ENCODE measurements at regions not wholly inside any gene's neighbourhood (a gene's known extent, or its start where the extent isn't known, plus 50 kb on each side); places are given as distances from the start of the nearest gene placed in this dataset.

- Histone ChIP-seq H3K27ac (ENCODE audit: low read depth, low read length) (no peak overlapping the region), H3K9ac (ENCODE audit: low read length in 5 of 5) (no peak overlapping the region), H3K9me3 (ENCODE audit: control insufficient read depth in 5 of 5, low read length in 5 of 5) (no peaks in the 10 kb centered on the region), H3K36me3 (ENCODE audit: control insufficient read depth in 5 of 5, insufficient read depth in 5 of 5, low read length in 5 of 5) (no peaks in the 10 kb centered on the region), H3K27me3 (ENCODE audit: control insufficient read depth in 5 of 5, insufficient read depth in 4 of 5, low read length in 5 of 5) (peaks cover 0 to 7% (median 0%) of the 10 kb centered on the region in 5 donors), H3K4me3 (ENCODE audit: low read depth in 1 of 5, low read length in 5 of 5) (no peak overlapping the region), H3K4me1 (ENCODE audit: control insufficient read depth in 5 of 5, insufficient read depth in 5 of 5, low read length in 5 of 5) (no peaks in the 10 kb centered on the region)
Measured at GRCh38 chr2:19753818-19754217, 148.0 kb downstream of the TTC32 start.

GRCh38 chr2:19753314-19753713 lies 148.5 kb downstream of the TTC32 start:
- H3K27ac ChIP-seq (ENCODE audit: low read depth, low read length): no peak overlapping the region
- no peaks in the 10 kb centered on the region for H3K9me3 ChIP-seq (ENCODE audit: control insufficient read depth in 5 of 5, low read length in 5 of 5)
- no peaks in the 10 kb centered on the region for H3K36me3 ChIP-seq (ENCODE audit: control insufficient read depth in 5 of 5, insufficient read depth in 5 of 5, low read length in 5 of 5)
- no peak overlapping the region for H3K9ac ChIP-seq (ENCODE audit: low read length in 5 of 5)
- no peak overlapping the region for H3K4me3 ChIP-seq (ENCODE audit: low read depth in 1 of 5, low read length in 5 of 5)
- H3K4me1 ChIP-seq (ENCODE audit: control insufficient read depth in 5 of 5, insufficient read depth in 5 of 5, low read length in 5 of 5): no peaks in the 10 kb centered on the region
- H3K27me3 ChIP-seq (ENCODE audit: control insufficient read depth in 5 of 5, insufficient read depth in 4 of 5, low read length in 5 of 5): peaks cover 0 to 7% (median 0%) of the 10 kb centered on the region in 5 donors

GRCh38 chr2:19752500-19752899 lies 149.3 kb downstream of the TTC32 start:
- H3K4me1 ChIP-seq (ENCODE audit: control insufficient read depth in 5 of 5, insufficient read depth in 5 of 5, low read length in 5 of 5): no peaks in the 10 kb centered on the region
- no peaks in the 10 kb centered on the region for H3K9me3 ChIP-seq (ENCODE audit: control insufficient read depth in 5 of 5, low read length in 5 of 5)
- H3K27me3 ChIP-seq (ENCODE audit: control insufficient read depth in 5 of 5, insufficient read depth in 4 of 5, low read length in 5 of 5): peaks cover 0 to 7% (median 0%) of the 10 kb centered on the region in 5 donors
- no peak overlapping the region for H3K27ac ChIP-seq (ENCODE audit: low read depth, low read length)
- H3K4me3 ChIP-seq (ENCODE audit: low read depth in 1 of 5, low read length in 5 of 5): no peak overlapping the region
- no peaks in the 10 kb centered on the region for H3K36me3 ChIP-seq (ENCODE audit: control insufficient read depth in 5 of 5, insufficient read depth in 5 of 5, low read length in 5 of 5)
- H3K9ac ChIP-seq (ENCODE audit: low read length in 5 of 5): no peak overlapping the region

- Histone ChIP-seq H3K36me3 (ENCODE audit: control insufficient read depth in 5 of 5, insufficient read depth in 5 of 5, low read length in 5 of 5) (no peaks in the 10 kb centered on the region), H3K4me1 (ENCODE audit: control insufficient read depth in 5 of 5, insufficient read depth in 5 of 5, low read length in 5 of 5) (no peaks in the 10 kb centered on the region), H3K27me3 (ENCODE audit: control insufficient read depth in 5 of 5, insufficient read depth in 4 of 5, low read length in 5 of 5) (peaks cover 0 to 7% (median 0%) of the 10 kb centered on the region in 5 donors), H3K27ac (ENCODE audit: low read depth, low read length) (no peak overlapping the region), H3K4me3 (ENCODE audit: low read depth in 1 of 5, low read length in 5 of 5) (no peak overlapping the region), H3K9ac (ENCODE audit: low read length in 5 of 5) (no peak overlapping the region), H3K9me3 (ENCODE audit: control insufficient read depth in 5 of 5, low read length in 5 of 5) (no peaks in the 10 kb centered on the region)
Measured at GRCh38 chr2:19751631-19752030, 150.2 kb downstream of the TTC32 start.

- Histone ChIP-seq H3K4me3 (ENCODE audit: low read depth in 1 of 5, low read length in 5 of 5) (no peak overlapping the region), H3K27ac (ENCODE audit: low read depth, low read length) (no peak overlapping the region), H3K27me3 (ENCODE audit: control insufficient read depth in 5 of 5, insufficient read depth in 4 of 5, low read length in 5 of 5) (peaks cover 0 to 7% (median 0%) of the 10 kb centered on the region in 5 donors), H3K9ac (ENCODE audit: low read length in 5 of 5) (no peak overlapping the region), H3K9me3 (ENCODE audit: control insufficient read depth in 5 of 5, low read length in 5 of 5) (no peaks in the 10 kb centered on the region), H3K36me3 (ENCODE audit: control insufficient read depth in 5 of 5, insufficient read depth in 5 of 5, low read length in 5 of 5) (no peaks in the 10 kb centered on the region), H3K4me1 (ENCODE audit: control insufficient read depth in 5 of 5, insufficient read depth in 5 of 5, low read length in 5 of 5) (no peaks in the 10 kb centered on the region)
Measured at GRCh38 chr2:19750136-19750535, 151.6 kb downstream of the TTC32 start.

- no peak overlapping the region for H3K4me3 ChIP-seq (ENCODE audit: low read depth in 1 of 5, low read length in 5 of 5)
- no peak overlapping the region for H3K27ac ChIP-seq (ENCODE audit: low read depth, low read length)
- no peak overlapping the region for H3K9ac ChIP-seq (ENCODE audit: low read length in 5 of 5)
- no peaks in the 10 kb centered on the region for H3K36me3 ChIP-seq (ENCODE audit: control insufficient read depth in 5 of 5, insufficient read depth in 5 of 5, low read length in 5 of 5)
- H3K4me1 ChIP-seq (ENCODE audit: control insufficient read depth in 5 of 5, insufficient read depth in 5 of 5, low read length in 5 of 5): no peaks in the 10 kb centered on the region
- peaks cover 0 to 7% (median 0%) of the 10 kb centered on the region in 5 donors for H3K27me3 ChIP-seq (ENCODE audit: control insufficient read depth in 5 of 5, insufficient read depth in 4 of 5, low read length in 5 of 5)
- no peaks in the 10 kb centered on the region for H3K9me3 ChIP-seq (ENCODE audit: control insufficient read depth in 5 of 5, low read length in 5 of 5)
Measured at GRCh38 chr2:19749507-19749836, 152.3 kb downstream of the TTC32 start.

GRCh38 chr2:19748711-19749506 lies 152.9 kb downstream of the TTC32 start:
- H3K9ac ChIP-seq (ENCODE audit: low read length in 5 of 5): no peak overlapping the region
- H3K4me3 ChIP-seq (ENCODE audit: low read depth in 1 of 5, low read length in 5 of 5): no peak overlapping the region
- H3K36me3 ChIP-seq (ENCODE audit: control insufficient read depth in 5 of 5, insufficient read depth in 5 of 5, low read length in 5 of 5): no peaks in the 10 kb centered on the region
- no peak overlapping the region for H3K27ac ChIP-seq (ENCODE audit: low read depth, low read length)
- no peaks in the 10 kb centered on the region for H3K9me3 ChIP-seq (ENCODE audit: control insufficient read depth in 5 of 5, low read length in 5 of 5)
- H3K4me1 ChIP-seq (ENCODE audit: control insufficient read depth in 5 of 5, insufficient read depth in 5 of 5, low read length in 5 of 5): no peaks in the 10 kb centered on the region
- peaks cover 0 to 7% (median 0%) of the 10 kb centered on the region in 5 donors for H3K27me3 ChIP-seq (ENCODE audit: control insufficient read depth in 5 of 5, insufficient read depth in 4 of 5, low read length in 5 of 5)

GRCh38 chr2:19748073-19748375 lies 153.8 kb downstream of the TTC32 start:
- Histone ChIP-seq H3K9ac (ENCODE audit: low read length in 5 of 5) (no peak overlapping the region), H3K9me3 (ENCODE audit: control insufficient read depth in 5 of 5, low read length in 5 of 5) (no peaks in the 10 kb centered on the region), H3K4me1 (ENCODE audit: control insufficient read depth in 5 of 5, insufficient read depth in 5 of 5, low read length in 5 of 5) (no peaks in the 10 kb centered on the region), H3K27me3 (ENCODE audit: control insufficient read depth in 5 of 5, insufficient read depth in 4 of 5, low read length in 5 of 5) (peaks cover 0 to 7% (median 0%) of the 10 kb centered on the region in 5 donors), H3K4me3 (ENCODE audit: low read depth in 1 of 5, low read length in 5 of 5) (no peak overlapping the region), H3K27ac (ENCODE audit: low read depth, low read length) (no peak overlapping the region), H3K36me3 (ENCODE audit: control insufficient read depth in 5 of 5, insufficient read depth in 5 of 5, low read length in 5 of 5) (no peaks in the 10 kb centered on the region)

- no peak overlapping the region for H3K27ac ChIP-seq (ENCODE audit: low read depth, low read length)
- no peak overlapping the region for H3K9ac ChIP-seq (ENCODE audit: low read length in 5 of 5)
Measured at GRCh38 chr2:19747310-19748072, 154.3 kb downstream of the TTC32 start.

GRCh38 chr2:19746611-19747309 lies 155.0 kb downstream of the TTC32 start:
- no peak overlapping the region for H3K4me3 ChIP-seq (ENCODE audit: low read depth in 1 of 5, low read length in 5 of 5)
- H3K9ac ChIP-seq (ENCODE audit: low read length in 5 of 5): no peak overlapping the region
- H3K4me1 ChIP-seq (ENCODE audit: control insufficient read depth in 5 of 5, insufficient read depth in 5 of 5, low read length in 5 of 5): no peaks in the 10 kb centered on the region
- no peaks in the 10 kb centered on the region for H3K9me3 ChIP-seq (ENCODE audit: control insufficient read depth in 5 of 5, low read length in 5 of 5)
- H3K27me3 ChIP-seq (ENCODE audit: control insufficient read depth in 5 of 5, insufficient read depth in 4 of 5, low read length in 5 of 5): peaks cover 0 to 7% (median 0%) of the 10 kb centered on the region in 5 donors
- no peak overlapping the region for H3K27ac ChIP-seq (ENCODE audit: low read depth, low read length)
- H3K36me3 ChIP-seq (ENCODE audit: control insufficient read depth in 5 of 5, insufficient read depth in 5 of 5, low read length in 5 of 5): no peaks in the 10 kb centered on the region

More at GRCh38 chr2:19747310-19748072, 154.3 kb downstream of the TTC32 start:
- peaks cover 0 to 7% (median 0%) of the 10 kb centered on the region in 5 donors for H3K27me3 ChIP-seq (ENCODE audit: control insufficient read depth in 5 of 5, insufficient read depth in 4 of 5, low read length in 5 of 5)
- H3K4me1 ChIP-seq (ENCODE audit: control insufficient read depth in 5 of 5, insufficient read depth in 5 of 5, low read length in 5 of 5): no peaks in the 10 kb centered on the region
- H3K4me3 ChIP-seq (ENCODE audit: low read depth in 1 of 5, low read length in 5 of 5): no peak overlapping the region
- no peaks in the 10 kb centered on the region for H3K9me3 ChIP-seq (ENCODE audit: control insufficient read depth in 5 of 5, low read length in 5 of 5)
- no peaks in the 10 kb centered on the region for H3K36me3 ChIP-seq (ENCODE audit: control insufficient read depth in 5 of 5, insufficient read depth in 5 of 5, low read length in 5 of 5)
